ENCODE measurements at regions not wholly inside any gene's neighbourhood (a gene's known extent, or its start where the extent isn't known, plus 50 kb on each side); places are given as distances from the start of the nearest gene placed in this dataset.
"Not testable (repeated sequence)": the region's sequence is repeated elsewhere in the genome, so short reads cannot be mapped to it uniquely, and the experiment has no call there.

DNA sequence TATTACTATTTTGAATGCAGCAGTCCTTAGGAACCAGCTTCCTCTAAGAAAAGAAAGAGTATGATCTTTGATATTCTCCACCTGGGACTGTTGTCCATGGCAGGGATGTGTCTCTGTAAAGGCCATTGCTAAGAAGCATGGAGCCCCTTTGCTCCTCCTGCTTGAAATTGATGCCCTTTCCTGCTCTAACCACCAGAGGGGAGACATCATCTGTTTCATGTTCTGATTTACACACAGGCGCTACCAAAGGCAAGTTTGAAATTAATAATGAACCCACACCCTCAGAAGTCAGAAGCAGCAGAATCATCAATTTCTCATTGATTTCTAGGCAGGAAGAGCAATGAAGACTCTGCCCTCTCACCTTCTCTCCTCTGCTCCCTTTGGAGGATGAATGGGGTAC, 253.8 kb downstream of the RMST start:
- H3K27me3 ChIP-seq (ENCODE audit: control insufficient read depth, insufficient read depth, low read length) = no peaks in the 10 kb centered on the region
- TF ChIP-seq, protein P1, sequence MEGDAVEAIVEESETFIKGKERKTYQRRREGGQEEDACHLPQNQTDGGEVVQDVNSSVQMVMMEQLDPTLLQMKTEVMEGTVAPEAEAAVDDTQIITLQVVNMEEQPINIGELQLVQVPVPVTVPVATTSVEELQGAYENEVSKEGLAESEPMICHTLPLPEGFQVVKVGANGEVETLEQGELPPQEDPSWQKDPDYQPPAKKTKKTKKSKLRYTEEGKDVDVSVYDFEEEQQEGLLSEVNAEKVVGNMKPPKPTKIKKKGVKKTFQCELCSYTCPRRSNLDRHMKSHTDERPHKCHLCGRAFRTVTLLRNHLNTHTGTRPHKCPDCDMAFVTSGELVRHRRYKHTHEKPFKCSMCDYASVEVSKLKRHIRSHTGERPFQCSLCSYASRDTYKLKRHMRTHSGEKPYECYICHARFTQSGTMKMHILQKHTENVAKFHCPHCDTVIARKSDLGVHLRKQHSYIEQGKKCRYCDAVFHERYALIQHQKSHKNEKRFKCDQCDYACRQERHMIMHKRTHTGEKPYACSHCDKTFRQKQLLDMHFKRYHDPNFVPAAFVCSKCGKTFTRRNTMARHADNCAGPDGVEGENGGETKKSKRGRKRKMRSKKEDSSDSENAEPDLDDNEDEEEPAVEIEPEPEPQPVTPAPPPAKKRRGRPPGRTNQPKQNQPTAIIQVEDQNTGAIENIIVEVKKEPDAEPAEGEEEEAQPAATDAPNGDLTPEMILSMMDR (IDR thresholded peaks at IDR 0.05; ENCODE audit: low read depth, low read length) = no peak
- no peak overlapping the region for H3K4me3 ChIP-seq (ENCODE audit: low read depth, low read length)
- peaks cover 14% of the 10 kb centered on the region; the same call in 1 of the 2 replicates for H3K9me3 ChIP-seq (ENCODE audit: control insufficient read depth, insufficient read depth, low read length)
- no peak for DNase-seq (ENCODE audit: low read depth, low spot score)
- CTCF ChIA-PET = no interaction called here
- POLR2A ChIA-PET = no interaction called here
- no peak overlapping the region for H3K27ac ChIP-seq (ENCODE audit: low read depth, low read length)

DNA sequence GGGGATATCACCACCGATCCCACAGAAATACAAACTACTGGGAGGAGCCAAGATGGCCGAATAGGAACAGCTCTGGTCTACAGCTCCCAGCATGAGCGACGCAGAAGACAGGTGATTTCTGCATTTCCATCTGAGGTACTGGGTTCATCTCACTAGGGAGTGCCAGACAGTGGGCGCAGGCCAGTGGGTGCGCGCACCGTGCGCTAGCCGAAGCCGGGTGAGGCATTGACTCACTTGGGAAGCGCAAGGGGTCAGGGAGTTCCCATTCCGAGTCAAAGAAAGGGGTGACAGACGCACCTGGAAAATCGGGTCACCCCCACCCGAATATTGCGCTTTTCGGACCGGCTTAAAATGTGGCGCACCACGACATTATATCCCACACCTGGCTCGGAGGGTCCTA, 261.2 kb downstream of the RMST start:
- CTCF ChIA-PET; H3K27me3 ChIP-seq (ENCODE audit: control insufficient read depth, insufficient read depth, low read length); H3K4me3 ChIP-seq (ENCODE audit: low read depth, low read length); H3K9me3 ChIP-seq (ENCODE audit: control insufficient read depth, insufficient read depth, low read length); H3K27ac ChIP-seq (ENCODE audit: low read depth, low read length); DNase-seq (ENCODE audit: low read depth, low spot score); POLR2A ChIA-PET: not testable (repeated sequence)

DNA sequence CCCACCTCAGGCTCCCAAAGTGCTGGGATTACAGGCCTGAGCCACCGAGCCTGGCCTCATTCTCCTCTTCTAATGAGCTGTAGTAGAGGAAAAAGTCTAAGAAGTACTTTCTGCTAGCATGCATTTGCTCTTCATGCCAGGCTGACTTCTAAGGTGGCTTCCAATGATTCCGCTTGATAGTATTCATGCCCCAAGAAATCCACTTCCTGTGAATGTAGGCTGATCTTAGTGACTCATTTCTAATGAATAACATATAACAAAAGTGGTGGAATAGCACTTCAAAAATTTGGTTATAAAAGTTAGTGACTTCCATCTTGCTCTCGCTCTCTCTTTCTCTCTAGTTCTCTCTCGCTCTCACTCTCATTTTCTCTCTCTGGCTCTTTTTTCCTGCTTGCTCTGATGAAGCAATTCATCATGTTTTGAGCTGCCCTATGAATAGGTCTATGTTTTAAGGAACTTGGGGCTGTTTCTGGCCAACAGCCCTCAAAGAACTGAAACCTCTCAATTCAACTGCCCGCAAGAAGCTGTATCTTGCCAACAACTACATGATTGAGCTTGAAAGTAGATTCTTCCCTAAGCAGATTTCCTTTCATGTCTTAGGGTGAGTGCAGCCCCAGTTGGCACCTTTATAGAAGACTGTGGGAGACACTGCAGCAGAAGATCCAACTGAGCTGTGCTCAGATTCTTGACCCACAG, 282.9 kb downstream of the RMST start:
- Histone ChIP-seq H3K4me3 (ENCODE audit: low read depth, low read length) (no peak overlapping the region), H3K27me3 (ENCODE audit: control insufficient read depth, insufficient read depth, low read length) (no peaks in the 10 kb centered on the region), H3K9me3 (ENCODE audit: control insufficient read depth, insufficient read depth, low read length) (peaks cover 4% of the 10 kb centered on the region), H3K27ac (ENCODE audit: low read depth, low read length) (no peak overlapping the region)
- TF ChIP-seq, protein P1 (IDR thresholded peaks at IDR 0.05; ENCODE audit: low read depth, low read length) = no peak
- POLR2A ChIA-PET = no interaction called here
- DNase-seq (ENCODE audit: low read depth, low spot score) = no peak
- CTCF ChIA-PET = no interaction called here

- DNase-seq (ENCODE audit: low read depth, low spot score) = no peak
- Histone ChIP-seq H3K27me3 (ENCODE audit: control insufficient read depth, insufficient read depth, low read length) (no peaks in the 10 kb centered on the region), H3K4me3 (ENCODE audit: low read depth, low read length) (no peak overlapping the region), H3K9me3 (ENCODE audit: control insufficient read depth, insufficient read depth, low read length) (peaks cover 13% of the 10 kb centered on the region), H3K27ac (ENCODE audit: low read depth, low read length) (no peak overlapping the region)
- ChIA-PET CTCF (no interaction called here), POLR2A (no interaction called here)
- TF ChIP-seq, protein P1 (IDR thresholded peaks at IDR 0.05; ENCODE audit: low read depth, low read length) = no peak
Observed at GRCh38 chr12:97748298-97748697, 285.7 kb downstream of the RMST start.

GRCh38 chr12:97751704-97752103, 289.1 kb downstream of the RMST start:
- ChIA-PET CTCF (no interaction called here), POLR2A (no interaction called here)
- Histone ChIP-seq H3K9me3 (ENCODE audit: control insufficient read depth, insufficient read depth, low read length) (peaks cover 12% of the 10 kb centered on the region; the same call in 1 of the 2 replicates), H3K27me3 (ENCODE audit: control insufficient read depth, insufficient read depth, low read length) (no peaks in the 10 kb centered on the region), H3K27ac (ENCODE audit: low read depth, low read length) (no peak overlapping the region), H3K4me3 (ENCODE audit: low read depth, low read length) (no peak overlapping the region)
- TF ChIP-seq, protein P1 (IDR thresholded peaks at IDR 0.05; ENCODE audit: low read depth, low read length) = no peak
- DNase-seq (ENCODE audit: low read depth, low spot score) = no peak

Measured in AG04450 (cell line).